ENCODE measurements at regions not wholly inside any gene's neighbourhood (a gene's known extent, or its start where the extent isn't known, plus 50 kb on each side); places are given as distances from the start of the nearest gene placed in this dataset.

GRCh38 chr1:232751393-232752140 is 53.6 kb upstream of the MAP10 start:
- Histone ChIP-seq H3K4me1 (ENCODE audit: insufficient read depth, insufficient read length) (no peaks in the 10 kb centered on the region), H3K27me3 (ENCODE audit: insufficient read depth, insufficient read length) (no peaks in the 10 kb centered on the region), H3K36me3 (ENCODE audit: insufficient read depth, insufficient read length, low read length) (no peaks in the 10 kb centered on the region), H3K9ac (ENCODE audit: insufficient read length, low read depth) (no peak overlapping the region), H3K4me3 (ENCODE audit: insufficient read length, low read depth) (no peak overlapping the region), H3K9me3 (ENCODE audit: insufficient read depth, low read length) (peaks cover 48% of the 10 kb centered on the region)
- TF ChIP-seq YY1 (IDR thresholded peaks at IDR 0.05; ENCODE audit: insufficient read depth, insufficient read length) = no peak
- no peak for TF ChIP-seq ZNF274 (IDR thresholded peaks at IDR 0.05; ENCODE audit: low read depth, low read length)
- no peak for TF ChIP-seq SUZ12 (IDR thresholded peaks at IDR 0.05; ENCODE audit: extremely low read depth, insufficient read depth, insufficient read length)
- DNase-seq (ENCODE audit: low read depth, low spot score) = no peak

DNA sequence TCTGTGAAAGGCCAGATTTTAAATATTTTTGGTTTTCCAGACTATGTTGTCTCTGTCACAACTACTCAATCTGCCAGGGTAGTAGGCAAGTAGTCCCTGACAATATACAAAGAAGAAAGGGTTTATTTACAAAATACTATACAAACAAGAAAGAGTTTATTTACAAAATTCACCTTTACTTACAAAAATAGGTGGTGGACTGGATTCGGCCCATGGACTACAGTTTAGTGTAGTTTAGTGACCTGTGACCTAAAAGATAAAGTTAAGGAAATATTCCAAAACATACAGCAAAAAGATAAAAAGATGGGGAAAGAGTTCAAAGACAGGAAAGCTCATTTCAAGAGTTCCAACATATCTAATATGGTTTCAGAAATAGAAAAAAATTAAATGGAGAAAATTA is 52.9 kb upstream of the MAP10 start:
- no peak overlapping the region for H3K9ac ChIP-seq (ENCODE audit: insufficient read length, low read depth)
- H3K27me3 ChIP-seq (ENCODE audit: insufficient read depth, insufficient read length) = no peaks in the 10 kb centered on the region
- H3K36me3 ChIP-seq (ENCODE audit: insufficient read depth, insufficient read length, low read length) = no peaks in the 10 kb centered on the region
- H3K9me3 ChIP-seq (ENCODE audit: insufficient read depth, low read length) = peaks cover 46% of the 10 kb centered on the region
- no peaks in the 10 kb centered on the region for H3K4me1 ChIP-seq (ENCODE audit: insufficient read depth, insufficient read length)
- no peak for TF ChIP-seq ZNF274 (IDR thresholded peaks at IDR 0.05; ENCODE audit: low read depth, low read length)
- no peak for TF ChIP-seq YY1 (IDR thresholded peaks at IDR 0.05; ENCODE audit: insufficient read depth, insufficient read length)
- TF ChIP-seq SUZ12 (IDR thresholded peaks at IDR 0.05; ENCODE audit: extremely low read depth, insufficient read depth, insufficient read length) = no peak
- DNase-seq (ENCODE audit: low read depth, low spot score) = no peak
- H3K4me3 ChIP-seq (ENCODE audit: insufficient read length, low read depth) = no peak overlapping the region

DNA sequence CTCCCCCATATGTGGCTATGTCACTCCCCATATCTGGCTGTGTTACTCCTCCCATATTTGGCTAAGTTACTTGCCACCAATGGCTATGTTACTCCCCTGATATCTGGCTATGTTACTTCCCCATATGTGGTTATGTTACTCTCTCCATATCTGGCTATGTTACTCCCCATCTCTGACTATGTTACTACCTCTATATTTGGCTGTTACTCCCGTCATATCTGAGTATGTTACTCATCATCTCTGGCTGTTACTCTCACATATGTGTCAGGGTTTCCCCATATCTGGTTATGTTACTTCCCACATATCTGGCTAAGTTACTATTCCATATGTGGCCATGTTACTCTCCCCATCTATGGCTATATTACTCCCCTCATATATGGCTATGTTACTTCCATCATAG is 50.3 kb upstream of the MAP10 start:
- H3K9me3 ChIP-seq (ENCODE audit: insufficient read depth, low read length) = peaks cover 20% of the 10 kb centered on the region
- H3K27me3 ChIP-seq (ENCODE audit: insufficient read depth, insufficient read length) = no peaks in the 10 kb centered on the region
- no peaks in the 10 kb centered on the region for H3K36me3 ChIP-seq (ENCODE audit: insufficient read depth, insufficient read length, low read length)
- no peak overlapping the region for H3K4me3 ChIP-seq (ENCODE audit: insufficient read length, low read depth)
- TF ChIP-seq SUZ12 (IDR thresholded peaks at IDR 0.05; ENCODE audit: extremely low read depth, insufficient read depth, insufficient read length) = no peak
- TF ChIP-seq YY1 (IDR thresholded peaks at IDR 0.05; ENCODE audit: insufficient read depth, insufficient read length) = no peak
- no peak for TF ChIP-seq ZNF274 (IDR thresholded peaks at IDR 0.05; ENCODE audit: low read depth, low read length)
- no peak for DNase-seq (ENCODE audit: low read depth, low spot score)
- no peak overlapping the region for H3K9ac ChIP-seq (ENCODE audit: insufficient read length, low read depth)
- H3K4me1 ChIP-seq (ENCODE audit: insufficient read depth, insufficient read length) = no peaks in the 10 kb centered on the region
